ENCODE measurements at regions not wholly inside any gene's neighbourhood (a gene's known extent, or its start where the extent isn't known, plus 50 kb on each side); places are given as distances from the start of the nearest gene placed in this dataset.

- no peak overlapping the region for H3K4me3 ChIP-seq (ENCODE audit: low read length)
- no peak for TF ChIP-seq CTCF (conservative IDR thresholded peaks at IDR 0.05)
- H3K4me3 Mint-ChIP-seq = no peak overlapping the region
- no peak overlapping the region for H3K27ac ChIP-seq (ENCODE audit: low read depth, low read length)
- no peak overlapping the region for H3K27ac Mint-ChIP-seq
- 86 to 91% methylated on average over 1 to 2 of the region's 2 CpGs for WGBS, 2 experiments (ENCODE audit: insufficient coverage in 1 of 2, insufficient read length in 1 of 2)
- no peaks in the 10 kb centered on the region for H3K36me3 Mint-ChIP-seq (ENCODE audit: low read depth)
- H3K27me3 ChIP-seq (ENCODE audit: control insufficient read depth, insufficient read depth, low read length, poor library complexity, severe bottlenecking) = no peaks in the 10 kb centered on the region
- H3K36me3 ChIP-seq (ENCODE audit: control insufficient read depth, insufficient read depth, low read length) = no peaks in the 10 kb centered on the region
- H3K9ac ChIP-seq (ENCODE audit: extremely low read depth, low read length, poor library complexity, severe bottlenecking) = no peak overlapping the region
- H3K9me3 Mint-ChIP-seq = no peaks in the 10 kb centered on the region
- H3K4me1 Mint-ChIP-seq = no peaks in the 10 kb centered on the region
- H3K27me3 Mint-ChIP-seq (ENCODE audit: insufficient read depth) = no peaks in the 10 kb centered on the region
- no peaks in the 10 kb centered on the region for H3K4me1 ChIP-seq (ENCODE audit: control insufficient read depth, insufficient read depth, low read length)
- DNase-seq = no peak
- H3K9me3 ChIP-seq (ENCODE audit: control insufficient read depth, low read length) = no peaks in the 10 kb centered on the region
Observed at GRCh38 chr2:155442755-155443372, 744.4 kb downstream of the KCNJ3 start.

GRCh38 chr2:155442088-155442487 lies 743.6 kb downstream of the KCNJ3 start:
- H3K4me3 Mint-ChIP-seq = no peak overlapping the region
- H3K9me3 Mint-ChIP-seq = peaks cover 4% of the 10 kb centered on the region
- no peak overlapping the region for H3K27ac Mint-ChIP-seq
- H3K9me3 ChIP-seq (ENCODE audit: control insufficient read depth, low read length) = no peaks in the 10 kb centered on the region
- no peaks in the 10 kb centered on the region for H3K4me1 ChIP-seq (ENCODE audit: control insufficient read depth, insufficient read depth, low read length)
- no peaks in the 10 kb centered on the region for H3K27me3 Mint-ChIP-seq (ENCODE audit: insufficient read depth)
- H3K27ac ChIP-seq (ENCODE audit: low read depth, low read length) = no peak overlapping the region
- H3K36me3 ChIP-seq (ENCODE audit: control insufficient read depth, insufficient read depth, low read length) = no peaks in the 10 kb centered on the region
- H3K4me3 ChIP-seq (ENCODE audit: low read length) = no peak overlapping the region
- H3K4me1 Mint-ChIP-seq = no peaks in the 10 kb centered on the region
- no peaks in the 10 kb centered on the region for H3K27me3 ChIP-seq (ENCODE audit: control insufficient read depth, insufficient read depth, low read length, poor library complexity, severe bottlenecking)
- H3K9ac ChIP-seq (ENCODE audit: extremely low read depth, low read length, poor library complexity, severe bottlenecking) = no peak overlapping the region
- no peak for TF ChIP-seq CTCF (conservative IDR thresholded peaks at IDR 0.05)
- WGBS, 2 experiments (ENCODE audit: insufficient coverage in 1 of 2, insufficient read length in 1 of 2) = 91% methylated on average over 2 of the region's 2 CpGs; no CpG with 5 or more reads in 1 of the 2 experiments
- no peaks in the 10 kb centered on the region for H3K36me3 Mint-ChIP-seq (ENCODE audit: low read depth)
- DNase-seq = no peak

GRCh38 chr2:155431004-155431507 lies 732.6 kb downstream of the KCNJ3 start:
- H3K27ac Mint-ChIP-seq = no peak overlapping the region
- Histone ChIP-seq H3K27me3 (ENCODE audit: control insufficient read depth, insufficient read depth, low read length, poor library complexity, severe bottlenecking) (no peaks in the 10 kb centered on the region), H3K27ac (ENCODE audit: low read depth, low read length) (no peak overlapping the region), H3K9me3 (ENCODE audit: control insufficient read depth, low read length) (no peaks in the 10 kb centered on the region), H3K9ac (ENCODE audit: extremely low read depth, low read length, poor library complexity, severe bottlenecking) (no peak overlapping the region), H3K4me3 (ENCODE audit: low read length) (no peak overlapping the region), H3K4me1 (ENCODE audit: control insufficient read depth, insufficient read depth, low read length) (no peaks in the 10 kb centered on the region), H3K36me3 (ENCODE audit: control insufficient read depth, insufficient read depth, low read length) (no peaks in the 10 kb centered on the region)
- no peak overlapping the region for H3K4me3 Mint-ChIP-seq
- H3K4me1 Mint-ChIP-seq = no peaks in the 10 kb centered on the region
- no peak for TF ChIP-seq CTCF (conservative IDR thresholded peaks at IDR 0.05)
- H3K9me3 Mint-ChIP-seq = no peaks in the 10 kb centered on the region
- DNase-seq = no peak
- H3K27me3 Mint-ChIP-seq (ENCODE audit: insufficient read depth) = peaks cover 12% of the 10 kb centered on the region
- WGBS, 2 experiments (ENCODE audit: insufficient coverage in 1 of 2, insufficient read length in 1 of 2) = 93 to 100% methylated on average over 2 to 9 of the region's 9 CpGs
- no peaks in the 10 kb centered on the region for H3K36me3 Mint-ChIP-seq (ENCODE audit: low read depth)

Data from endodermal cell (in vitro differentiated cells).